ENCODE measurements at regions not wholly inside any gene's neighbourhood (a gene's known extent, or its start where the extent isn't known, plus 50 kb on each side); places are given as distances from the start of the nearest gene placed in this dataset.
A peak's percentile ranks its signal among the peaks of the same experiment; 100 is the strongest.

DNA sequence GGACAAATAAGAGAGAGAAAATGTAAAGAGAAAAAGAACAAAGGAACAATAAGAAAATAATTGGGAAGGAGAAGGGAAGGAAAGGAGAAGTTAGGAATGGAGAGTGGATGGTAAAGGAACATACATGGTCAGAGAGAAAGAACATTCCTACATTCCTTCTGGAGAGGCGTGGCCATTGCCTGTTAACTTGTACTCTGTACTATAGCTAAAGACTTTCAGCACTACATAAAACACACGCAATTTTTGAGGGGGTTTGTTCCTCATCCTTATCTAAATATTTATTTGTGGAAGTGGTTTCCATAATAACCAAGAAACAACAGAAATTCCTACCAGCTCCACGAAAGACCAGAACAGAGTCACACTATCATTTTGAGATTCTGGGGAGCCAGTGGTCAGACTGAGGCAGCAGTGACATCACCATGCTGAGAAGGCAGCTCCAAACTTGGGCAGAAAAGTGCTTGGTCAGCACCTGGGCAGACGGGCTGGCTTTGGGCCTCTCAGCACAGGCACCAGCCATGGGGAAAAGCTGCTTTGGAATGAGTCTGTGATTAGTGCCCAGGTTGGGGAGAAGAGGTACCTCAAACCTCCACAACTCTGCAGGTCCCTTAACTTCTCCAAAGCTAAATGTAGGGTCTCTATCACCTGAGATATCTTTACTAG, 125.9 kb upstream of the NTF3 start:
- H3K4me3 ChIP-seq: no peak overlapping the region

DNA sequence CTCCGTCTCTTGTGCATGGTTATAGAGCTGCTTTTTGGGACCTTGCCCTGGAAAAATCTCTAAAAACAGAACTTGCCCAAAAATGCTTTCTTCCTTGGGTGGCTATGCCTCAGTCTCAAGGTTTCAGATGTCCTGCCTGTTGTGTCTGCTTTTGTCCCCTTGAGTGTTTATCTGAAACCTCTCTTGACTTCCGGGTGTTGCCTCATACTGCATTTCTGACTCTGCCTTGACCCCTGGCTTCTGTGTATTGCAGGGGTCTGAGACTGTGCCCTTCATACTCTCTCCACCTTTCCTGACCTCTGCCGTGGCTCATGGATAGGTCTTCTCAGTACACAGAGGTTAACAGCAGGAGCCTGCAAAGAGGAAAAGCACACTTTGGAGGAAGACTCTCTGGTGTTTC, 124.8 kb upstream of the NTF3 start:
- intact Hi-C loops (cut with DNase I; ENCODE audit: low total_unique reads): no loop called here
- Histone ChIP-seq H3K9me3 (no peaks in the 10 kb centered on the region), H3K27ac (no peak overlapping the region), H3K27me3 (no peaks in the 10 kb centered on the region), H3K36me3 (no peaks in the 10 kb centered on the region), H3K4me3 (no peak overlapping the region), H3K4me1 (no peaks in the 10 kb centered on the region)
- TF ChIP-seq POLR2A (IDR thresholded peaks at IDR 0.05) (no peak), CTCF (IDR thresholded peaks at IDR 0.05) (no peak)
- DNase-seq: no peak

More for the DNA sequence above, 125.9 kb upstream of the NTF3 start:
- no peak overlapping the region for H3K27ac ChIP-seq
- no peaks in the 10 kb centered on the region for H3K9me3 ChIP-seq
- no peak for DNase-seq
- H3K4me1 ChIP-seq: no peaks in the 10 kb centered on the region
- TF ChIP-seq POLR2A (IDR thresholded peaks at IDR 0.05): no peak
- TF ChIP-seq CTCF (IDR thresholded peaks at IDR 0.05): no peak
- H3K36me3 ChIP-seq: no peaks in the 10 kb centered on the region
- intact Hi-C loops (cut with DNase I; ENCODE audit: low total_unique reads): no loop called here
- H3K27me3 ChIP-seq: no peaks in the 10 kb centered on the region

GRCh38 chr12:5308216-5308615, 123.7 kb upstream of the NTF3 start:
- Histone ChIP-seq H3K27ac (no peak overlapping the region), H3K27me3 (no peaks in the 10 kb centered on the region), H3K36me3 (no peaks in the 10 kb centered on the region), H3K9me3 (no peaks in the 10 kb centered on the region), H3K4me3 (no peak overlapping the region), H3K4me1 (no peaks in the 10 kb centered on the region)
- TF ChIP-seq CTCF (IDR thresholded peaks at IDR 0.05) (no peak), POLR2A (IDR thresholded peaks at IDR 0.05) (no peak)
- intact Hi-C loops (cut with DNase I; ENCODE audit: low total_unique reads): no loop called here
- DNase-seq: no peak

DNA sequence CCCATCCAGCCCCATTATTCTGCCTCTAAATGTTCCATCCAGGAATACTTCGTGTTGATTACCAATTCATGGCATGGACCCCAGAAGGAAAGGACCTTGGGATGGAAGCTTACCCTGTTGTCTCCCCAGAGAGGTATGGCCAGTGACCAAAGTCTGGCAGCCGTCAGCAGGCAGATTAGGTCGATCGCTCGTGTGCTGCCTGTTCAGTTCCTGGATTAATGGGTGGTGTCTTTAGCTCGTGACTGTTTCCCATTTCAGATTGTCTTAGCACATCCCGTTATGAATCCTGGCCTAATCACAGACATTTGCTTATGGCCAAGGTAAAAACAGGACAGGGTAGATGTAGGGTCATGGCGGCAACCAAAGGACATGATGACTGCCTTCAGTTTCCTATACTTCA, 122.9 kb upstream of the NTF3 start:
- intact Hi-C loops (cut with DNase I; ENCODE audit: low total_unique reads): no loop called here
- TF ChIP-seq POLR2A (IDR thresholded peaks at IDR 0.05): no peak
- no peak for TF ChIP-seq CTCF (IDR thresholded peaks at IDR 0.05)
- Histone ChIP-seq H3K27ac (no peak overlapping the region), H3K4me3 (no peak overlapping the region), H3K27me3 (no peaks in the 10 kb centered on the region), H3K9me3 (no peaks in the 10 kb centered on the region), H3K36me3 (no peaks in the 10 kb centered on the region), H3K4me1 (no peaks in the 10 kb centered on the region)
- DNase-seq: no peak

- TF ChIP-seq CTCF (IDR thresholded peaks at IDR 0.05) (no peak), POLR2A (IDR thresholded peaks at IDR 0.05) (no peak)
- no peak overlapping the region for H3K27ac ChIP-seq
- no peaks in the 10 kb centered on the region for H3K36me3 ChIP-seq
- H3K4me1 ChIP-seq: no peaks in the 10 kb centered on the region
- no peaks in the 10 kb centered on the region for H3K27me3 ChIP-seq
- peak in 1 of 2 donors; percentile 14 for DNase-seq
- intact Hi-C loops (cut with DNase I; ENCODE audit: low total_unique reads): no loop called here
- H3K4me3 ChIP-seq: no peak overlapping the region
- no peaks in the 10 kb centered on the region for H3K9me3 ChIP-seq
Observed at GRCh38 chr12:5309654-5310053, 122.3 kb upstream of the NTF3 start.
